Endothelial cell of umbilical vein (primary cell): ENCODE measurements at regions not wholly inside any gene's neighbourhood (a gene's known extent, or its start where the extent isn't known, plus 50 kb on each side); places are given as distances from the start of the nearest gene placed in this dataset.

Experiments used
- EZH2 ChIP-seq: IDR thresholded peaks from 2 replicates; pipeline ENCODE4 v1.6.1; 2012; ENCODE audit warnings: borderline replicate concordance, low read depth, mild to moderate bottlenecking, moderate library complexity, low read length, inconsistent platforms; ENCODE audit not compliant: severe bottlenecking
- FOS ChIP-seq: IDR thresholded peaks from 2 replicates; pipeline ENCODE4 v1.6.1; 2011; ENCODE audit warnings: mild to moderate bottlenecking, low read length, moderate library complexity, borderline replicate concordance; ENCODE audit not compliant: insufficient read depth
- GATA2 ChIP-seq: IDR thresholded peaks from 2 replicates; pipeline ENCODE4 v1.7.0; 2011; ENCODE audit warnings: low read depth, mild to moderate bottlenecking, moderate library complexity, mixed read lengths, low read length; ENCODE audit not compliant: insufficient read length, insufficient read depth
- JUN ChIP-seq: IDR thresholded peaks from 2 replicates; pipeline ENCODE4 v1.6.1; 2011; ENCODE audit warnings: borderline replicate concordance, low read depth; ENCODE audit not compliant: insufficient read length, insufficient read depth
- MYC ChIP-seq: IDR thresholded peaks from one replicate; pipeline ENCODE4 v1.6.1; 2011; ENCODE audit warnings: mild to moderate bottlenecking, low read depth, low read length
- POLR2A ChIP-seq: IDR thresholded peaks from 2 replicates; pipeline ENCODE4 v1.6.1; 2012; ENCODE audit warnings: low read depth, mild to moderate bottlenecking, control low read depth, low read length
- POLR2AphosphoS5 ChIP-seq: IDR thresholded peaks from 2 replicates; pipeline ENCODE4 v1.6.1; 2012; ENCODE audit warnings: low read depth, mild to moderate bottlenecking, control low read depth, low read length, moderate library complexity; ENCODE audit not compliant: insufficient read depth
- TF ChIP-seq, protein P1 (sequence below), 2 donors: IDR thresholded peaks; 1 replicate in 1 of 2; 2 replicates in 1 of 2; pipeline ENCODE4 v1.5.1; 2011; ENCODE audit warnings: low read length in 2 of 2, mild to moderate bottlenecking in 2 of 2, moderate library complexity in 2 of 2, control low read depth in 1 of 2, inconsistent platforms in 1 of 2, low read depth in 1 of 2; ENCODE audit not compliant: insufficient read depth in 1 of 2; ENCODE audit errors: extremely low read depth in 1 of 2
- TF ChIP-seq, protein P2 (sequence below): IDR thresholded peaks from 2 replicates; pipeline ENCODE4 v1.6.1; 2011; ENCODE audit not compliant: insufficient read depth, insufficient read length

DNA sequence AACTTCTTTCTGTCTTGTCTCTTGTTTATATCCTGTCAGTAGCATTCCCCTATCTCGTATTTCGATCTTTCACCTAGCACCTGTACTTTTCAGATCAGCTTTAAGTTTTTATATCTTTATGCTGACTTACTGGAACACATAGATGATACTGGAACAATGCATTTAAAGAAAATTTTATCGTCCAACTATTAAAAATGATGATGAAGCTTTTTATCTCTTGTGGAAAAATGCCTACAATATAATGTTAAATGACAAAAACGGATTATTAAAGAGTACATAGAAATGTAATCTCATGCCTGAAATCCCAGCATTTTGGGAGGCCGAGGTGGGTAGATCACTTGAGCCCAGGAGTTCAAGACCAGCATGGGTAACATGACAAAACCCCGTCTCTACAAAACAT, 139.5 kb downstream of the ZPLD1 start:
- TF ChIP-seq POLR2A (no peak), MYC (no peak), JUN (no peak), FOS (no peak), POLR2AphosphoS5 (no peak), GATA2 (no peak), EZH2 (no peak)
- TF ChIP-seq, protein P1, sequence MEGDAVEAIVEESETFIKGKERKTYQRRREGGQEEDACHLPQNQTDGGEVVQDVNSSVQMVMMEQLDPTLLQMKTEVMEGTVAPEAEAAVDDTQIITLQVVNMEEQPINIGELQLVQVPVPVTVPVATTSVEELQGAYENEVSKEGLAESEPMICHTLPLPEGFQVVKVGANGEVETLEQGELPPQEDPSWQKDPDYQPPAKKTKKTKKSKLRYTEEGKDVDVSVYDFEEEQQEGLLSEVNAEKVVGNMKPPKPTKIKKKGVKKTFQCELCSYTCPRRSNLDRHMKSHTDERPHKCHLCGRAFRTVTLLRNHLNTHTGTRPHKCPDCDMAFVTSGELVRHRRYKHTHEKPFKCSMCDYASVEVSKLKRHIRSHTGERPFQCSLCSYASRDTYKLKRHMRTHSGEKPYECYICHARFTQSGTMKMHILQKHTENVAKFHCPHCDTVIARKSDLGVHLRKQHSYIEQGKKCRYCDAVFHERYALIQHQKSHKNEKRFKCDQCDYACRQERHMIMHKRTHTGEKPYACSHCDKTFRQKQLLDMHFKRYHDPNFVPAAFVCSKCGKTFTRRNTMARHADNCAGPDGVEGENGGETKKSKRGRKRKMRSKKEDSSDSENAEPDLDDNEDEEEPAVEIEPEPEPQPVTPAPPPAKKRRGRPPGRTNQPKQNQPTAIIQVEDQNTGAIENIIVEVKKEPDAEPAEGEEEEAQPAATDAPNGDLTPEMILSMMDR (IDR thresholded peaks at IDR 0.05; ENCODE audit: extremely low read depth in 1 of 2, insufficient read depth in 1 of 2, low read depth in 1 of 2, low read length in 2 of 2): no peak
- TF ChIP-seq, protein P2, sequence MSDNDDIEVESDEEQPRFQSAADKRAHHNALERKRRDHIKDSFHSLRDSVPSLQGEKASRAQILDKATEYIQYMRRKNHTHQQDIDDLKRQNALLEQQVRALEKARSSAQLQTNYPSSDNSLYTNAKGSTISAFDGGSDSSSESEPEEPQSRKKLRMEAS: no peak
